Stimulated activated CD8-positive, alpha-beta memory T cell treated with anti-CD3 and anti-CD28 coated beads, Interleukin-7, amount 100 ng/mL, for 4 hours (primary cell): ENCODE measurements at regions not wholly inside any gene's neighbourhood (a gene's known extent, or its start where the extent isn't known, plus 50 kb on each side); places are given as distances from the start of the nearest gene placed in this dataset.
"Not testable (repeated sequence)": the region's sequence is repeated elsewhere in the genome, so short reads cannot be mapped to it uniquely, and the experiment has no call there.

Experiments used
- DNase-seq, 2 donors: peaks; one replicate each; pipeline ENCODE4 v3.0.0-alpha.2; 2020; ENCODE audit warnings: low read depth in 2 of 2

- no peak for DNase-seq
Observed at GRCh38 chr12:67759829-67760228, 111.3 kb downstream of the DYRK2 start.

DNA sequence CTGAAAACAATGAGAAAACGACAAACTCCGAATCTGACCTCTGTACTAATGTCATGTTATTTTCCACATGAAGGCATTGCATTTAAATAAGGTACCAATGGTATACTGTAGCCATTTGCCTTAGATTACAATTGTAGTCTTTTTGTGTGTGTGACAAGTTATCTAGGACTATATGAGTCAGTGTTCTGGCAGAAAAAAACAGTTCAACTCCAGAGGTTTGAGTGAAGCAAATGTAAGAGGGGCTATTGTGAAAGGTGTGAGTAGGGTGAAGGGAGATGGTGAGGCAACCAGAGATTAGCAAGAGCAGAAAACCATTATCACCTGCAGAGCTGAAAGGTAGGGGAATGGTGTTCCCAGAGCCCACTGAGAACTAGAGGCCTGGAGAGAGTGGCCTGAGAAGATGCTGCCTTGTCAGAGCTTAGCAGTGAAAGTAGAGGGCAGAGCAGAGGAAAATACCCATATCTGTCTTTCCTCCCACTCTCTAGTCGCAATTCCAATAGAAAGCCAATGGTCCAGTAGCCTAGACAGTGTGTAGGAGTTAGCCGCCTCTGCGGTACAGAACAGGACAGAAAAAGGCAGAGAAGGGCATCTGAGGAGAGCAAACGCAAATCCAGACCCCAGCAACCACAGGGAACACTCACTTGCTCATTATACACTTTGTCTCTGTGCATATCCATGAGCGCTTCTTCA is 112.2 kb downstream of the DYRK2 start:
- no peak for DNase-seq

GRCh38 chr12:67761566-67761965 is 113.0 kb downstream of the DYRK2 start:
- DNase-seq = no peak

DNA sequence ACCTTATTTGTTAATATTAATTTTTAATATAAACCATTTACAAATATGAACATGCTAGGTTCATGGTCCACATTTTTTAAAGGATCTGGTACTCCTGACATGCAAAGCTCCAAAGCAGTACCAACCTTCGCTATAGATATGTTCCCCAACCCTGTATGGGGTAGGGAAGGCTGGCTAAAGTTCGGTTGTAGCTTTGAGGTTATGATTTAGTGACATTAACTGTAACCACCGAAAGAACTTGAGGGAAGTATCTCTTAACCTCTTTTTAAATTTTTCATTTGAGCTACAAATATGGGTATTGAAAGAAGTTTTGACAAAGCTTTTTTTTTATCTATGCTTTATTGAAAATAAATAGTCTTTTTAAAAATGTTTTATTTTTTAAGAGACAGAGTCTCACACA is 115.5 kb downstream of the DYRK2 start:
- DNase-seq = no peak

GRCh38 chr12:67764946-67765619 is 116.5 kb downstream of the DYRK2 start:
- no peak for DNase-seq

DNA sequence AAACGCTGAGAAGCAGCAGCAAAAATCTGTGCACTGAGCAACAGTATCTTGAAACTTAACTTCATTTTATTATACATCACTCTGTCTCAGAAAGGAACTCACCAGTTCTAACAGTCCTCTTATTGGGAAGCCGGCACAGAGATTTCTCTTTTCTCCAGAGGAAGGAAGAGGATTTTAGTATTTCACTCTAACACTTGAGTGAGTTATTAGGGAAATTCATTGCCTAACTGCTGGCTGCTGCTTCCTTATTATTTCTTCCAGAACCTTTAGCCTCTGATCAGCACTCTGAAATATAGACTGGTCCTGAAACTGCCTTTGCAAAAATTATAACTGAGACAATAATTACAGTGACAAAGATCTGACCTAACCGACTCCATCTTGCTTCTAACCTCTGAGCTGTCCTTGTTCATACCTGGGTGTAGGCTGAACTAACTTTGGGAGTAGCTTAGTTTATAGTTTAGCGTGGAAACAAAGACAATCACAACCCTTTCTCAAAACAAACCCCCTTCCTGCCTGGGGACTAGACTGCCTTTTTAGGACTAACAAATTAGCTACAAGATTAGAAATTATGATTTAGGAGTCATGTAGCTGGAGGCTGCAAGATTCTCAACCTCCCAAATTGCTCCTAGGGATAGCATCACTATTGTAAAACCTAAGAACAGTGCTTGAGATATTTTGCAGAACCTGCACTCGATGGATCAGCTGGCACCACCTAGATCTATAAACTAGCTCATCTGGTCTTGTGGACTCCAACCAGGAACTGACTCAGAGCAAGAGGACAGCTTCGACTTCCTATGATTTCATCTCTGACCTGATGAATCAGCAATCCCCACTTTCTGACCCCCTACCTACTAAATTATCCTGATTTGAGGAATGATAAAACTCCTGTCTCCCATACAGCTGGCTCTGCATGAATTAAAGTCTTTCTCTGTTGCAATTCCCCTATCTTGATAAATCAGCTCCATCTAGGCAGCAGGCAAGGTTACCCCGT is 117.5 kb downstream of the DYRK2 start:
- DNase-seq = no peak

DNA sequence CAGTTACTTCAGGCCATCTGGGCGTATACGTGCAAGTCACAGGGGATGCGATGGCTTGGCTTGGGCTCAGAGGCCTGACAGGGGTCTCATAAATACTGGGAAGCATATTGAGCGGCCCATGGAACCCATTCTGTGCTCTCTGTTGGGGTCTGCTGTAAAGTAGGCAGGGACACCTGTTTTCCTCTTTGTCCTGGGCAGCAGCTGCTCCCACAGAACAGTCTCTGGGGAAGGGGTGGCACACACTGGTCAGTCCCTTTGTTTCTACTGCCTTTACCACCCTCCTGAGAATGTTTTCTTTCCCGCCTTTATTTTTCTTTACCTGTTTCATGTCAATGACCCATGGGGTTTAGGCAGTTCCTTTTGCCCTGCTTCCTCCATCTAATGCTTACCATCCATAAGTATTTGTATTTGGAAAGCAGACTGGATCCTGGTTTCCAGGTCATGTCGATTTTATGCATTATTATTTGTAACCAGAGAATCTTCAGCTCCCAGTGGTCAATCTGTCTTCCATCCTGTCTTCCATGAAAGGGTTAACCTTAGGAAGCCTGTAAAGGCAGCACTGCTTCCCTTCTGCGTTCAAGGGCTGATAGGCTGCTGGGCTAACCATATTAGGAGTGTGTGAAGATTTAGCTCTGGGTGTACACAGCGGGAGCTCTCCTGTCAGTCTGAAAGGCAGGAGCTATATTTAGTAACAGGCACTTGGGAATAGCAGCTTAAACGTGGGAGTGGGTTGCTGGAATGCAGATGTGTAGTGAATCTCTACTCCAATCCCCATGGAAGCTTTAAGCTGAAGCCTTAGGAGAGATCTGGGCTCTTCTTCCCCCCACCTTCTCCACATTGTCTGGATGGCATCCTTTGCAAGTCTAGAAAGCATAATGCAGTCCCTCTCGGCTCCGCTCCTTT is 124.0 kb downstream of the DYRK2 start:
- no peak for DNase-seq

GRCh38 chr12:67773896-67774295 is 125.4 kb downstream of the DYRK2 start:
- DNase-seq = no peak

DNA sequence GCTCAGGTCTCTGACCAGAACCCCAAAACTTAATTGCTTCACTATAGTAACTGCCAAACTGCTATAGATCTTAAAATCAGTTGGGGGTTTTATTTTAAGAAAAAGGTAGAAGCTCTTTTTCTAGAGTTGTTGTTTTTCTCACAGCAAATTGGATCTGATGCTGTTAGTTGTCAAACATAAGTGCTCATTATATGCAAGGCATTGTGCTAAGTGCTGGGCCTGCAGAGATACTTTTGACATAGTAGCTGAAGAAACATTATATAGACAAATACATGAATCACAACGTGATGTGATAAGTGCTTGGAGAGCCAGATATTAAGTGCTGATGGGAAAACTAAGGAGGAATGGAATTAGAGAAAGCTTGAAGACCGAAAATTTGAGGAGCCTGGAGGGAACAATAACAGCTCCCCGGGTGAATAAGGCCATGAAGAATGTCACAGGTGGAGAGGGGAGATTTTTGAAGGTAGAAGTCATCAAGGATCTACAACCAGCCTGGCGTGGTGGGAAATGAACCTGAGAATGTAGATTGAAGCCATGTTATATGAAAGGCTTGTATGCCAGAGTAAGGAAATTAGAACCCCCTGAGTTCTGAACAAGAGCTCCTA is 126.5 kb downstream of the DYRK2 start:
- no peak for DNase-seq

GRCh38 chr12:67780580-67781084 is 132.1 kb downstream of the DYRK2 start:
- DNase-seq = no peak

- no peak for DNase-seq
Observed at GRCh38 chr12:67782573-67782972, 134.0 kb downstream of the DYRK2 start.

GRCh38 chr12:67783393-67783792 is 134.8 kb downstream of the DYRK2 start:
- DNase-seq = no peak

DNA sequence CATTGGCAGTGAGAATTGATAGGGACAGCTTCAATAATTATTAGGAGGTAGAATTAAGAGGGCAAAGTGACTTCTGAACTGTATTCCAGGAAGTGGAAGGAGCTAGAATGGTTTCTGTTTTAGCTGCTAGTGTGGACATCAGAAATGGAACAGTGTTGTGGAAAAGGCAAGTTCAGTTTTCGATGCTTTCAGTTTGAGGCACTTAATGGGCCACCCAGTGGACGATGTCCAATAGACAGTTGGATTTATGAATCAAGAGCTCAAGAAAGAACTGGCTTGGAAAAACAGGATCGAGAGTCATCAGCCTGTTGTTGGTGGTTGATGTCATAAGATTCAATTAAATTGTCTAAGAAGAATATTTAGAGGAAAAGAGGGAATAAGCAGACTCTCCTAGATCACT is 136.3 kb downstream of the DYRK2 start:
- DNase-seq = no peak

- DNase-seq = no peak
Observed at GRCh38 chr12:67786086-67786485, 137.5 kb downstream of the DYRK2 start.

- no peak for DNase-seq
Observed at GRCh38 chr12:67788118-67788517, 139.6 kb downstream of the DYRK2 start.

DNA sequence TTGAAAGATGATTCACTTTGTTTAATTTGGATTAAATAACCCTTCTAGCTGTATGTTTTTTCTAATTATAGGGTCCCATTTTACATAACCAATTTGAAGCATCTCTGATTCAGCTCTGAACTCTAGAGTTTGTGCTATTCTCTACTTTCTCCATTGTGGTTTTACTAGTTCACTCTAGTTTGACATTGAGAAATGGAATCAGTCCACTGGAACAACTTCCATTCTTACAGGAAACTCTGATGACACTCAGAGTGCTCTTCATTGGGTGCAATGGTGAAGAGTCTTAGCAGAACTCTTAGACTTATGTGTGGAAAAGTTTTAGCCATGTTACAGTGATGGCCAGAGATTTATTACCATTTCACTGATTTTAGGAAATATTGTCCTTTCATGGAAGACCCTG is 140.7 kb downstream of the DYRK2 start:
- DNase-seq = no peak

GRCh38 chr12:67790660-67791059 is 142.1 kb downstream of the DYRK2 start:
- DNase-seq = no peak

DNA sequence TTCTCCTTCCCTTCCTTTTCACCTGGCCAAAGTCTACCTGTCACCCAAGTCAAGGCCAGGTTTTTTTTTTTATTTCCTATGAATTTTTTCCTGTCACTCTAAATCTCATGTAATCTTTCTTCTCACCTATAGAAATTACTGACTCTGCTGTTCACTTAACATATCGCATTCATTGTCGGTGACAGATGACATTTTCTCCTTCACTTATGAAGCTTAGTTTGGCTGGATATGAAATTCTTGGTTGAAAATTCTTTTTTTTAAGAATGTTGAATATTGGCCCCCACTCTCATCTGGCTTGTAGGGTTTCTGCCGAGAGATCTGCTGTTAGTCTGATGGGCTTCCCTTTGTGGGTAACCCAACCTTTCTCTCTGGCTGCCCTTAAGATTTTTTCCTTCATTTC is 142.8 kb downstream of the DYRK2 start:
- not testable (repeated sequence) for DNase-seq

DNA sequence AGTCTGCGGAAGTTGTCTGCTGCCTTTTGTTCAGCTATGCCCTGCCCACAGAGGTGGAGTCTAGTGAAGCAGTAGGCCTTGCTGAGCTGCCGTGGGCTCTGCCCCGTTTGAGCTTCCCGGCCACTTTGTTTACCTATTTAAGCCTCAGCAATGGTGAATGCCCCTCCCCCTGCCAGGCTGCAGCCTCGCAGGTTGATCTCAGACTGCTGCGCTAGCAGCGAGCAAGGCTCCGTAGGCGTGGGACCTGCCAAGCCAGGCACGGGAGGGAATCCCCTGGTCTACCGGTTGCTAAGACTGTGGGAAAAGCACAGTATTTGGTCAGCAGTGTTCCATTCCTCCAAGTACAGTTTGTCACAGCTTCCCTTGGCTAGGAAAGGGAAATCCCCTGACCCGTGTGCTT is 143.6 kb downstream of the DYRK2 start:
- DNase-seq = no peak

DNA sequence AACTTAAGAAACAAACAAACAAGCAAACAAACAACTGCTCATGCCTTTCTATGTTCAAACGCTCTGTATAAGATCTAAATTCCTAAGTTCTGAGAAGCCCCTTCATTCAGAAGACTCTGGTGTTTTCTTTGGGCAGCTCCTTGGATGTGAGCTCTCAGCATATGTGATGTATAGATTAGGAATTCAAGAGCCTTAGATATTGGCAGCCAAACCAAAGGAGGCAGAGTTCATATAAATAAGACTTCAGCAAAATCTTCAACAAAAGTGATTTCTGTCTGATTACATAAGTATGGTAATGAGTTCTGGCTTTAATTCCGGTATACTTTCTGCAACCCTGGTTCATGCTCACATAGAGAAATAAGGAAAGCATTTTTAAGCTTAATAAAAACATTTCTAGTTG is 145.6 kb downstream of the DYRK2 start:
- no peak for DNase-seq

- DNase-seq = no peak
Observed at GRCh38 chr12:67795236-67795635, 146.7 kb downstream of the DYRK2 start.
